GM06990 (cell line): ENCODE measurements at regions not wholly inside any gene's neighbourhood (a gene's known extent, or its start where the extent isn't known, plus 50 kb on each side); places are given as distances from the start of the nearest gene placed in this dataset.

Experiments used
- DNase-seq: peaks from one replicate; pipeline ENCODE4 v3.0.0-alpha.2; 2011; ENCODE audit not compliant: insufficient read length; ENCODE audit errors: extremely low read depth
- H3K27me3 ChIP-seq: replicated peaks from 2 replicates; pipeline ENCODE4 v1.6.0; 2011; ENCODE audit warnings: low read length; ENCODE audit not compliant: control insufficient read depth, insufficient read depth
- H3K36me3 ChIP-seq: 2 replicates; pipeline ENCODE4 v1.5.1; 2011; ENCODE audit warnings: low read length; ENCODE audit not compliant: control insufficient read depth, insufficient read depth
- H3K4me3 ChIP-seq: replicated peaks from 2 replicates; pipeline ENCODE4 v1.5.1; 2011; ENCODE audit warnings: low read depth, mild to moderate bottlenecking, control low read depth, low read length
- TF ChIP-seq, protein P1 (sequence below): IDR thresholded peaks from 2 replicates; pipeline ENCODE4 v1.5.1; 2011; ENCODE audit warnings: low read length, control low read depth, mild to moderate bottlenecking, inconsistent platforms; ENCODE audit not compliant: insufficient read depth, poor library complexity, severe bottlenecking

DNA sequence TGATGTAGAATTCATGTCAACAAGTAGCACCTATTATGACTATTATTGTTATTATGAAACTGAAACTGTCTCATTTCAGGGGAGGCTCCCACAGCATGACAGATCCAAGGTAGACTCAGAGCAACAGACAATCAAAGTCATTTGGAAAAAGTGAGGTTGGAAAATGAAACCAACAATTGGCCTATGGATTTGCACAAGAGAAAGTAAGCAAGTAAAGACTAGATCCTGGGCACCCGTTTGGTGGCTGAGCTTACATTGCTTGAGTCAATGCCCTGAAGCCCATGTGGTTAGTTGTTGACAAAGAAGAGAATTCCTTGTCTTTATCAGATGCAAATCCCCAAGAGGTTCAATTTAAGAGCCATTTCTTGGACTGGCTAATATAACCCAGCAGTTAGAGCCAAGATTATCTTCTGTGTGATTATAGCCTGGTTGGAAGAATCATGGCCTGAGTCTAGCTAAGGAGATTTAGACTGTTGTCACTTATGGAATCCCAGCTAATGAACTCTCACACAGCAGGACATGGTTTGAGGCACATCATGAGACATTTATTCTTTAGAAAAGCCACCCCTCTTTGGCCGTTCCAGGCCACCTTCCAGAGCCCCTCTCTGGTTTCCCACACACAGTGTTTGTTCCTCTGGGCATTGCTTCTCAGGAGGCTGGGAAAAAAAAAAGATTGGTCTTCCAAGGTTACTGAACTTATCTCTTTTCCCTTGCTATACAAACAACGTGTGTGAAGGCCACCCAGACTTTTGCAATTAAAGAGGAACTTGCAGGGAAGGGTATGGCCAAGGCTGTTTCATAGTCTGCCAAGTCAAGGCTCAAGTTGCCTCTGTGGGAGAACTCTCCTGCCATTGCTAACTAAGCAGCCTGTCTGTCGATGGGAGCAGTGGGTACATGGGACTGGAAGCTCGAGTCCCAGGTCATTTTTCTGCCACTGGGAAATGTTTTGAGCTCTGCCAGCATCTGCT is 399.5 kb downstream of the ENC1 start:
- Histone ChIP-seq H3K27me3 (no peaks in the 10 kb centered on the region), H3K4me3 (no peak overlapping the region), H3K36me3 (no peaks in the 10 kb centered on the region)
- TF ChIP-seq, protein P1, sequence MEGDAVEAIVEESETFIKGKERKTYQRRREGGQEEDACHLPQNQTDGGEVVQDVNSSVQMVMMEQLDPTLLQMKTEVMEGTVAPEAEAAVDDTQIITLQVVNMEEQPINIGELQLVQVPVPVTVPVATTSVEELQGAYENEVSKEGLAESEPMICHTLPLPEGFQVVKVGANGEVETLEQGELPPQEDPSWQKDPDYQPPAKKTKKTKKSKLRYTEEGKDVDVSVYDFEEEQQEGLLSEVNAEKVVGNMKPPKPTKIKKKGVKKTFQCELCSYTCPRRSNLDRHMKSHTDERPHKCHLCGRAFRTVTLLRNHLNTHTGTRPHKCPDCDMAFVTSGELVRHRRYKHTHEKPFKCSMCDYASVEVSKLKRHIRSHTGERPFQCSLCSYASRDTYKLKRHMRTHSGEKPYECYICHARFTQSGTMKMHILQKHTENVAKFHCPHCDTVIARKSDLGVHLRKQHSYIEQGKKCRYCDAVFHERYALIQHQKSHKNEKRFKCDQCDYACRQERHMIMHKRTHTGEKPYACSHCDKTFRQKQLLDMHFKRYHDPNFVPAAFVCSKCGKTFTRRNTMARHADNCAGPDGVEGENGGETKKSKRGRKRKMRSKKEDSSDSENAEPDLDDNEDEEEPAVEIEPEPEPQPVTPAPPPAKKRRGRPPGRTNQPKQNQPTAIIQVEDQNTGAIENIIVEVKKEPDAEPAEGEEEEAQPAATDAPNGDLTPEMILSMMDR: no peak
- DNase-seq: no peak

DNA sequence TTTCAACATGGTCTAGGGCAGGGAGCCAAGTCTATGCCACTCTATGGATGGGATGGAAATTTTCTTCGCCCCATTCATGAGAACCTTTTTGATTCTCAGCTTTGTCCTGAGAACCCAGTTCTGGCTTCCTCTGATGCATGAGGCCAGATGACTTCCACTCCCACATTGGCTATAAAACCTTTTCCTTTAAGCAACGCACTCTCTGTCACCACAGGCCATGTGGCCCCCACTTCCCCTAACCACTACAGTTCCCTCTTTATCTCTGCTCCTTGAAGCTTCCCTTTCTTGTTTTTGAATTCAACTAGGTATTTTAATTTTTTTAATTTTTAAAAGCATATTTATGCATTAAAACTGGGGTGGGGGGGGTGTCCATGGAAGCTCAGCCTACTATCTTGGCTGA is 401.3 kb downstream of the ENC1 start:
- Histone ChIP-seq H3K27me3 (no peaks in the 10 kb centered on the region), H3K4me3 (no peak overlapping the region), H3K36me3 (no peaks in the 10 kb centered on the region)
- DNase-seq: no peak
- TF ChIP-seq, protein P1: no peak

DNA sequence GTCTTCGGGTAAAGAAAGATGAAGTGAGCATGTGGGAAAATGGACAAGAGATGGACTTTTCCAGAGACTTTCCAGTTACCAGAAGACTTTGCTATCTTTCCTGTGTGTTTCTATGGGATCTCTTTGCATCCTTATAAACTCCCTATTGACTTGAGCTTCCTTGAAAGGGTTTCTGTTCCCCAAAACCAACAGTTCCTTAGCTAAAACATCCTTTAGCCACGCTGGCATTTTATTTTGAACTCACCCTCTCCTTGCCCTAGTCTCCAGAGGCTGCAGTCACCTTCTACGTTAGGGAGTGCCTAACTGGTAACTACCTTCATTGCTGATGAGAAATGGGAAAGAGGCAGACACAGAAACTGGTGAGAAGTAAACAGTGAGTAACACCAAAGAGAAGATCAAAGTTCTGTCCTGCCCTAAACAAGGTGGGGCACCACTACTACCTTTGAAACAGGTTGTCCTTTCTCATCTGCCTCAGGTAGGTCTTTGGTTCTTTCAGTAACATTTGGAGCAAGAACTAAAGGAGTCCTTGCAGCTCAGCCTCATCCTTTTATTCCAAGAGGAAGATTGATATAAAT is 402.9 kb downstream of the ENC1 start:
- H3K4me3 ChIP-seq: no peak overlapping the region
- no peak for DNase-seq

DNA sequence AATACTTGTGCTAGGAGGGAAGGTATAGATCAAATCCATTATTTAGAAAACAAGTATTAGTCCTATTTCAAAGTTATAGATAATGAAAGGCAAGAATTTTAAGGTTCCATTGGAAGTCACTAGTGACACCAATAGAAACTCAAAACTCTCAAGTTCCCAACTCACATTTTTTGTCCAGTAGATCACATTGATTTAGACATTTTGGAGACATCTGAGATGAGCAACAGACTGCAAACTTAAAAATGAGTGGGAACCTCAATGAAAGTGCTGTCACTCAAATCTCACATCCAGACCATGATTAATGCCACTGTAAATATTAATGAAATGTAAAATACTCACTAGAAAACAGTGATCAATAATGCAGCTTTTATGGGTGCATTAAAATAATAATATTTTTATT is 405.0 kb downstream of the ENC1 start:
- no peak for DNase-seq
- Histone ChIP-seq H3K36me3 (no peaks in the 10 kb centered on the region), H3K4me3 (no peak overlapping the region), H3K27me3 (no peaks in the 10 kb centered on the region)
- TF ChIP-seq, protein P1: no peak

More for the DNA sequence above, 402.9 kb downstream of the ENC1 start:
- Histone ChIP-seq H3K27me3 (no peaks in the 10 kb centered on the region), H3K36me3 (no peaks in the 10 kb centered on the region)
- TF ChIP-seq, protein P1: no peak

DNA sequence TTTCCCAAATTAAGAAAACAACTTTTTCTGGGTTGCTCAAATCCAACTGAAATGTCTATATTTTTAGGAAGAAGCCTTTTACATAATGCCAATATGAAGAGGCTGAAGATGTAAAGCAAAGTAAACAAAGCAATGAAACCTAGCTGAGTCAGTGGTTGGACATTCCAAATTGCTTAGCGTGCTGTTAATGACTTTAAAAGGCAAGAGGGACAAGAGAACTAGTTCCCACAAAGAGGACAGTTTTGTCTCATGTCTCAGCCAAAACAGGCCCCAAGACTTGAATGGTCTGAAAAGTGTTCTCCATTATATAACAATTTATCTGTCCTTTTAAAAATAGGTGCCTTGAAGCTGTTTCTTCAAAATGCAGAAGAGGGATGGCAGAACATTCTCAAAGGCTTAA is 407.0 kb downstream of the ENC1 start:
- DNase-seq: no peak
- TF ChIP-seq, protein P1: no peak
- Histone ChIP-seq H3K27me3 (no peaks in the 10 kb centered on the region), H3K36me3 (no peaks in the 10 kb centered on the region), H3K4me3 (no peak overlapping the region)
